Ascending aorta (tissue), 2 donors: ENCODE measurements at regions not wholly inside any gene's neighbourhood (a gene's known extent, or its start where the extent isn't known, plus 50 kb on each side); places are given as distances from the start of the nearest gene placed in this dataset.

Source experiments
- DNase-seq, 2 donors: peaks; one replicate each; pipeline ENCODE4 v3.0.0-alpha.2; 2019; ENCODE audit warnings: low spot score in 2 of 2
- H3K27ac ChIP-seq, 2 donors: fragments of 200-600 bp; sonication (generic); one replicate each; pipeline ENCODE4 v1.5.1; 2016 to 2017; ENCODE audit warnings: mild to moderate bottlenecking in 1 of 2
- H3K27me3 ChIP-seq: fragments of 200-600 bp; sonication (generic); one replicate; pipeline ENCODE4 v1.5.1; 2017
- H3K36me3 ChIP-seq, 2 donors: fragments of 200-600 bp; sonication (generic); one replicate each; pipeline ENCODE4 v1.5.1; 2016
- H3K4me1 ChIP-seq, 2 donors: fragments of 200-600 bp; sonication (generic); one replicate each; pipeline ENCODE4 v1.5.1; 2016 to 2017; ENCODE audit warnings: mild to moderate bottlenecking in 1 of 2
- H3K4me3 ChIP-seq, 2 donors: fragments of 200-600 bp; sonication (generic); one replicate each; pipeline ENCODE4 v1.5.1; 2016 to 2017; ENCODE audit warnings: mild to moderate bottlenecking in 1 of 2
- H3K9me3 ChIP-seq, 2 donors: fragments of 200-600 bp; sonication (generic); one replicate each; pipeline ENCODE4 v1.5.1; 2016
- CTCF ChIP-seq, 3 experiments: fragments of 200-600 bp in 2 of 3; fragments of 450-650 bp in 1 of 3; sonication (generic) in 2 of 3; IDR thresholded peaks; one replicate each; pipeline ENCODE4 v1.5.1; 2016 to 2019; ENCODE audit warnings: antibody characterized with exemption in 3 of 3, mild to moderate bottlenecking in 1 of 3, moderate library complexity in 1 of 3
- intact Hi-C: fragments of 100-400 bp; cut with DNase I; formaldehyde crosslinking; loops from one replicate; pipeline ENCODE4 v1.15.1; 2023

GRCh38 chr17:77768248-77768852 lies 190.2 kb upstream of the TNRC6C start:
- Histone ChIP-seq H3K4me3 (peak overlapping the region in 1 of 2 donors; percentile 21), H3K27me3 (no peaks in the 10 kb centered on the region), H3K36me3 (no peaks in the 10 kb centered on the region), H3K4me1 (no peaks in the 10 kb centered on the region), H3K9me3 (no peaks in the 10 kb centered on the region), H3K27ac (peak overlapping the region in 1 of 2 donors; percentile 6)
- intact Hi-C loops: no loop called here
- no peak for TF ChIP-seq CTCF (IDR thresholded peaks at IDR 0.05)
- DNase-seq: no peak

GRCh38 chr17:77769215-77769614 lies 189.3 kb upstream of the TNRC6C start:
- no peaks in the 10 kb centered on the region for H3K36me3 ChIP-seq
- H3K9me3 ChIP-seq: no peaks in the 10 kb centered on the region
- H3K4me3 ChIP-seq: no peak overlapping the region
- no peaks in the 10 kb centered on the region for H3K27me3 ChIP-seq
- no peaks in the 10 kb centered on the region for H3K4me1 ChIP-seq
- intact Hi-C loops: no loop called here
- no peak for TF ChIP-seq CTCF (IDR thresholded peaks at IDR 0.05)
- DNase-seq: no peak
- H3K27ac ChIP-seq: no peak overlapping the region

GRCh38 chr17:77769762-77770161 lies 188.7 kb upstream of the TNRC6C start:
- intact Hi-C loops: no loop called here
- DNase-seq: no peak
- Histone ChIP-seq H3K4me3 (no peak overlapping the region), H3K27ac (no peak overlapping the region), H3K9me3 (no peaks in the 10 kb centered on the region), H3K4me1 (no peaks in the 10 kb centered on the region), H3K27me3 (no peaks in the 10 kb centered on the region), H3K36me3 (no peaks in the 10 kb centered on the region)
- no peak for TF ChIP-seq CTCF (IDR thresholded peaks at IDR 0.05)

GRCh38 chr17:77770331-77771105 lies 188.0 kb upstream of the TNRC6C start:
- H3K4me3 ChIP-seq: no peak overlapping the region
- no peaks in the 10 kb centered on the region for H3K27me3 ChIP-seq
- intact Hi-C loops: no loop called here
- no peaks in the 10 kb centered on the region for H3K9me3 ChIP-seq
- no peaks in the 10 kb centered on the region for H3K4me1 ChIP-seq
- no peak overlapping the region for H3K27ac ChIP-seq
- DNase-seq: no peak
- TF ChIP-seq CTCF (IDR thresholded peaks at IDR 0.05): no peak
- H3K36me3 ChIP-seq: no peaks in the 10 kb centered on the region

- TF ChIP-seq CTCF (IDR thresholded peaks at IDR 0.05): no peak
Observed at GRCh38 chr17:77771145-77771544, 187.4 kb upstream of the TNRC6C start.

More at GRCh38 chr17:77771145-77771544, 187.4 kb upstream of the TNRC6C start:
- H3K27ac ChIP-seq: no peak overlapping the region
- H3K4me1 ChIP-seq: no peaks in the 10 kb centered on the region
- H3K9me3 ChIP-seq: no peaks in the 10 kb centered on the region
- no peak for DNase-seq
- no peak overlapping the region for H3K4me3 ChIP-seq
- H3K27me3 ChIP-seq: no peaks in the 10 kb centered on the region
- intact Hi-C loops: no loop called here
- H3K36me3 ChIP-seq: no peaks in the 10 kb centered on the region
